ENCODE measurements at regions not wholly inside any gene's neighbourhood (a gene's known extent, or its start where the extent isn't known, plus 50 kb on each side); places are given as distances from the start of the nearest gene placed in this dataset.

- Histone ChIP-seq H4K20me1 (ENCODE audit: insufficient read depth, low read length) (no peaks in the 10 kb centered on the region), H2AFZ (replicated peaks; ENCODE audit: low read length, poor library complexity) (no peak overlapping the region), H3K4ac (ENCODE audit: low read depth, low read length) (no peak overlapping the region), H3K9me3 (ENCODE audit: control insufficient read depth, insufficient read depth, low read length) (0 out of 2 replicates have a peak, but pooled peaks cover 2% of the 10 kb centered on the region), H2AK5ac (ENCODE audit: low read depth, low read length) (no peak overlapping the region), H3K4me2 (ENCODE audit: low read depth, low read length) (no peak overlapping the region), H4K8ac (ENCODE audit: low read depth in 2 of 2, low read length in 2 of 2) (no peak overlapping the region), H3K79me1 (ENCODE audit: low read depth in 1 of 2, low read length in 2 of 2) (no peaks in the 10 kb centered on the region), H3K27me3 (ENCODE audit: control insufficient read depth, insufficient read depth, low read length) (no peaks in the 10 kb centered on the region), H2BK15ac (ENCODE audit: low read depth, low read length) (no peak overlapping the region), H3K9ac (ENCODE audit: low read depth, low read length) (no peak overlapping the region), H3K4me3 (ENCODE audit: insufficient read depth, low read depth, low read length) (no peak overlapping the region), H3K23ac (ENCODE audit: low read depth, low read length) (no peak overlapping the region), H2BK120ac (ENCODE audit: low read depth, low read length) (no peak overlapping the region), H3K14ac (replicated peaks; ENCODE audit: low read depth, low read length) (no peak overlapping the region), H3K9me1 (ENCODE audit: insufficient read depth, low read length) (no peaks in the 10 kb centered on the region), H4K91ac (ENCODE audit: insufficient read depth, low read depth, low read length) (no peak overlapping the region), H2AK9ac (replicated peaks; ENCODE audit: low read depth, low read length, poor library complexity) (no peak overlapping the region), H2BK5ac (ENCODE audit: low read depth, low read length, poor library complexity, severe bottlenecking) (no peak overlapping the region), H3K56ac (ENCODE audit: extremely low read depth, insufficient read depth, low read length) (no peak overlapping the region), H4K5ac (ENCODE audit: low read depth, low read length) (no peak overlapping the region), H2BK20ac (ENCODE audit: low read depth, low read length) (no peak overlapping the region), H3K36me3 (ENCODE audit: control insufficient read depth, insufficient read depth, low read length) (no peaks in the 10 kb centered on the region), H3K27ac (ENCODE audit: insufficient read depth, low read length) (no peak overlapping the region), H3K18ac (ENCODE audit: low read depth, low read length) (no peak overlapping the region), H3K4me1 (ENCODE audit: control insufficient read depth, insufficient read depth, low read length) (no peaks in the 10 kb centered on the region)
- intact Hi-C loops (cut with micrococcal nuclease) (no loop called here), in situ Hi-C loops (cut with MboI; ENCODE audit: low sequenced_read_pairs) (no loop called here), dilution Hi-C loops (cut with HindIII; ENCODE audit: low sequenced_read_pairs, unreplicated experiment) (no loop called here)
- ChIA-PET POLR2A (ENCODE audit: unreplicated experiment) (no interaction called here), CTCF (no interaction called here)
- no peak for ATAC-seq (ENCODE audit: low read depth)
- DNase-seq = no peak
- WGBS, 2 experiments (ENCODE audit: extremely low coverage in 2 of 2, insufficient read length in 1 of 2) = no CpG with 5 or more reads among the region's 1 CpG
- no peak for TF ChIP-seq CHD1 (IDR thresholded peaks at IDR 0.05; ENCODE audit: low read depth, low read length)
- TF ChIP-seq MXI1 (IDR thresholded peaks at IDR 0.05; ENCODE audit: borderline replicate concordance, low read depth, low read length) = no peak
- no peak for TF ChIP-seq RAD21 (IDR thresholded peaks at IDR 0.05; ENCODE audit: low read length)
- TF ChIP-seq CEBPB (IDR thresholded peaks at IDR 0.05; ENCODE audit: low read depth, low read length) = no peak
- no peak for TF ChIP-seq CTCF (conservative IDR thresholded peaks at IDR 0.05; ENCODE audit: low read depth, low read length)
- TF ChIP-seq USF2 (IDR thresholded peaks at IDR 0.05; ENCODE audit: low read depth, low read length) = no peak
- no peak for TF ChIP-seq ELK1 (IDR thresholded peaks at IDR 0.05; ENCODE audit: borderline replicate concordance, low read depth, low read length)
- no peak for TF ChIP-seq SMC3 (IDR thresholded peaks at IDR 0.05; ENCODE audit: low read depth, low read length)
- TF ChIP-seq POLR2A (IDR thresholded peaks at IDR 0.05; ENCODE audit: low read depth, low read length) = no peak
- TF ChIP-seq MAZ (IDR thresholded peaks at IDR 0.05; ENCODE audit: borderline replicate concordance, low read depth, low read length) = no peak
- TF ChIP-seq BHLHE40 (IDR thresholded peaks at IDR 0.05; ENCODE audit: low read depth, low read length) = no peak
- TF ChIP-seq MAFK (IDR thresholded peaks at IDR 0.05; ENCODE audit: low read depth, low read length) = no peak
- TF ChIP-seq RCOR1 (IDR thresholded peaks at IDR 0.05; ENCODE audit: insufficient replicate concordance, low read length) = no peak
- no TSS peak for BruUV-seq (replicated peaks)
Observed at GRCh38 chr11:90753546-90753945, 530.7 kb upstream of the CHORDC1 start.

Measured in IMR-90 (cell line).